MCF 10A (cell line): ENCODE measurements at regions not wholly inside any gene's neighbourhood (a gene's known extent, or its start where the extent isn't known, plus 50 kb on each side); places are given as distances from the start of the nearest gene placed in this dataset.

ENCODE experiments used
- BruUV-seq: library from RNA; stranded (reverse); fragments of 400-500 nt; replicated peaks from 2 replicates; lab custom pipeline; 2021; lab: Mats Ljungman, UMichigan
- CTCF ChIA-PET: fragments of 300-600 bp; sonication (Branson Sonifier 250); formaldehyde crosslinking; extraction: SDS; loops from one replicate; lab custom pipeline; 2021; ENCODE audit warnings: antibody characterized with exemption, inconsistent platforms; lab: Yijun Ruan, JAX
- POLR2A ChIA-PET: fragments of 300-600, 350-650 bp; sonication (Branson Sonifier 250); formaldehyde crosslinking; extraction: SDS; loops from one replicate; lab custom pipeline; 2020; ENCODE audit warnings: antibody characterized with exemption, inconsistent platforms; lab: Yijun Ruan, JAX
- DNase-seq: peaks from one replicate; pipeline ENCODE4 v3.0.0-alpha.2; 2018; ENCODE audit not compliant: unreplicated experiment
- H3K27ac Mint-ChIP-seq: one replicate; pipeline ENCODE4 v1.8.0; 2022; ENCODE audit warnings: mild to moderate bottlenecking, low read depth, mixed read lengths; ENCODE audit not compliant: unreplicated experiment
- H3K27me3 Mint-ChIP-seq: one replicate; pipeline ENCODE4 v1.8.0; 2022; ENCODE audit warnings: mixed read lengths; ENCODE audit not compliant: insufficient read depth, unreplicated experiment
- H3K36me3 Mint-ChIP-seq: one replicate; pipeline ENCODE4 v1.8.0; 2022; ENCODE audit warnings: mild to moderate bottlenecking, moderate library complexity, mixed read lengths; ENCODE audit not compliant: insufficient read depth, unreplicated experiment
- H3K4me1 Mint-ChIP-seq: one replicate; pipeline ENCODE4 v1.8.0; 2022; ENCODE audit warnings: mixed read lengths; ENCODE audit not compliant: insufficient read depth, unreplicated experiment
- H3K4me3 Mint-ChIP-seq: one replicate; pipeline ENCODE4 v1.8.0; 2022; ENCODE audit warnings: mild to moderate bottlenecking, moderate library complexity, mixed read lengths; ENCODE audit not compliant: unreplicated experiment
- H3K9me3 Mint-ChIP-seq: one replicate; pipeline ENCODE4 v1.8.0; 2022; ENCODE audit warnings: mixed read lengths; ENCODE audit not compliant: unreplicated experiment
- intact Hi-C: fragments of 100-400 bp; cut with micrococcal nuclease; formaldehyde crosslinking; loops from 2 replicates; pipeline ENCODE4 v1.14.1; 2022
- TF ChIP-seq, protein P1 (sequence below): fragments of 200-600 bp; IDR thresholded peaks from one replicate; pipeline ENCODE4 v1.8.0; 2022; ENCODE audit warnings: antibody characterized with exemption, mild to moderate bottlenecking; ENCODE audit not compliant: unreplicated experiment

DNA sequence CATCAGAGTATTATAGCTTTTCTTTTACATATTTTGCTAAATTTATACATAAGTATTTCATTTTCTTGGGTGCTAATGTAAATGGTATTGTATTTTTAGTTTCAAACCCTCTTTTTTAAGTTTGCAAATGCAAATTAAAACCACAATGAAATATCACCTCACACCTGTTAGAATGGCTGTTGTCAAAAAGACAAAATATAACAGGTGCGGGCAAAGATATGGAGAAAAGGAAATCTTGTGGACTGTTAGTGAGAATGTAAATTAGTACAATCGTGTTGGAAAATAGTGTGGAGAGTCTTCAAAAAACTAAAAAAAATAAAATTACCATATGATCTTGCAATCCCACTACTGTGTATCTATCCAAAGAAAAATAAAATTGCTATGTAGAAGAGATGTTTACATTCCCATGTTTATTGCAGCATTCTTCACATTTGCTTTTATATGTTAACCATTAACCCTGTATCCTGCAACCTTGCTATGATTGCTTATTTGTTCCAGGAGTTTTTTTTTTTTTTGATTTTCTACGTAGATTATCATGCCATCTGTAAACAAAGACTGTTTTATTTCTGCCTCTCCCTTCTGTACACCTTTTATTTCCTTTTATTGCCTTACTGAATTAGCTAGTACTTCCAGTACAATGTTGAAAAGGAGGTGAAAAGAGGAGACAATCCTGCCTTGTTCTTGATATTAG, 405.4 kb upstream of the MIS18BP1 start:
- TF ChIP-seq, protein P1, sequence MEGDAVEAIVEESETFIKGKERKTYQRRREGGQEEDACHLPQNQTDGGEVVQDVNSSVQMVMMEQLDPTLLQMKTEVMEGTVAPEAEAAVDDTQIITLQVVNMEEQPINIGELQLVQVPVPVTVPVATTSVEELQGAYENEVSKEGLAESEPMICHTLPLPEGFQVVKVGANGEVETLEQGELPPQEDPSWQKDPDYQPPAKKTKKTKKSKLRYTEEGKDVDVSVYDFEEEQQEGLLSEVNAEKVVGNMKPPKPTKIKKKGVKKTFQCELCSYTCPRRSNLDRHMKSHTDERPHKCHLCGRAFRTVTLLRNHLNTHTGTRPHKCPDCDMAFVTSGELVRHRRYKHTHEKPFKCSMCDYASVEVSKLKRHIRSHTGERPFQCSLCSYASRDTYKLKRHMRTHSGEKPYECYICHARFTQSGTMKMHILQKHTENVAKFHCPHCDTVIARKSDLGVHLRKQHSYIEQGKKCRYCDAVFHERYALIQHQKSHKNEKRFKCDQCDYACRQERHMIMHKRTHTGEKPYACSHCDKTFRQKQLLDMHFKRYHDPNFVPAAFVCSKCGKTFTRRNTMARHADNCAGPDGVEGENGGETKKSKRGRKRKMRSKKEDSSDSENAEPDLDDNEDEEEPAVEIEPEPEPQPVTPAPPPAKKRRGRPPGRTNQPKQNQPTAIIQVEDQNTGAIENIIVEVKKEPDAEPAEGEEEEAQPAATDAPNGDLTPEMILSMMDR, result no peak
- intact Hi-C loops, result no loop called here
- Mint-ChIP-seq H3K36me3 (no peaks in the 10 kb centered on the region), H3K4me1 (no peaks in the 10 kb centered on the region), H3K4me3 (no peak overlapping the region), H3K27ac (no peak overlapping the region), H3K27me3 (no peaks in the 10 kb centered on the region), H3K9me3 (no peaks in the 10 kb centered on the region)
- ChIA-PET POLR2A (no interaction called here), CTCF (no interaction called here)
- DNase-seq, result no peak
- no TSS peak for BruUV-seq

DNA sequence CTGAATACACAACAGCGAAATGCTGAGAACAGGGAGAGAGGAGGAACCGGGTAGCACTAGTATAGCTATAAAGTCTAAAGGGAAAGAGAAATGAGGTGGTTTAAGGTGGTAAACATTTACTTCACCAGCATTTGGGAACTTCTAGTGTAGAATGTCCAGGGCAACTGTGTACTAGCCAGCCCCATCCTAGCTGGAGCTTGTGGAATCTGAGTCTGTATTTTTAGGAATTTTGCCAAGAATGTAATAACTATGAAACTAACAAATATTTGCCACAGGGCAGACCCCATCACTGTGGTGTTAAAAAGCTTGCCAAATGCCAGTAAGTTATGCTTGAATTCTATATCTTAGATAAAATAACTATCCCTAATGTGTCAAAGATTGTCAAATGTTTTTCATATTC, 398.9 kb upstream of the MIS18BP1 start:
- ChIA-PET POLR2A (interaction anchor here (1.3 kb wide), 1 partner anchor 13 kb away, joined by 3 read pairs; no protein-coding TSS in a partner anchor), CTCF (interaction anchor here (0.7 to 1.6 kb wide), 3 partner anchors 10 to 24 kb away, joined by 3 to 5 read pairs (median 3); no protein-coding TSS in a partner anchor)
- TF ChIP-seq, protein P1, result no peak
- intact Hi-C loops, result no loop called here
- H3K27ac Mint-ChIP-seq, result peak overlapping the region; percentile 74
- no peaks in the 10 kb centered on the region for H3K27me3 Mint-ChIP-seq
- peaks cover 14% of the 10 kb centered on the region for H3K4me1 Mint-ChIP-seq
- no peaks in the 10 kb centered on the region for H3K36me3 Mint-ChIP-seq
- no peak overlapping the region for H3K4me3 Mint-ChIP-seq
- no TSS peak for BruUV-seq
- H3K9me3 Mint-ChIP-seq, result no peaks in the 10 kb centered on the region
- peak; percentile 43 for DNase-seq

GRCh38 chr14:45650754-45651153, 397.8 kb upstream of the MIS18BP1 start:
- no peak for DNase-seq
- ChIA-PET CTCF (interaction anchor here (0.5 to 1.8 kb wide), 8 partner anchors 9 to 387 kb away, joined by 3 to 10 read pairs (median 3); no protein-coding TSS in a partner anchor), POLR2A (interaction anchor here (0.6 kb wide), 1 partner anchor 551 kb away, joined by 3 read pairs; no protein-coding TSS in a partner anchor)
- H3K36me3 Mint-ChIP-seq, result no peaks in the 10 kb centered on the region
- H3K4me1 Mint-ChIP-seq, result peaks cover 14% of the 10 kb centered on the region
- H3K27me3 Mint-ChIP-seq, result no peaks in the 10 kb centered on the region
- H3K27ac Mint-ChIP-seq, result no peak overlapping the region
- H3K4me3 Mint-ChIP-seq, result no peak overlapping the region
- no peaks in the 10 kb centered on the region for H3K9me3 Mint-ChIP-seq
- TF ChIP-seq, protein P1, result no peak
- intact Hi-C loops, result no loop called here
- BruUV-seq, result no TSS peak

GRCh38 chr14:45649051-45649450, 396.0 kb upstream of the MIS18BP1 start:
- peak; percentile 19 for DNase-seq
- POLR2A ChIA-PET, result no interaction called here
- peaks cover 14% of the 10 kb centered on the region for H3K4me1 Mint-ChIP-seq
- no peaks in the 10 kb centered on the region for H3K36me3 Mint-ChIP-seq
- CTCF ChIA-PET, result interaction anchor here (0.5 to 1.8 kb wide), 3 partner anchors 71 to 265 kb away, joined by 3 to 4 read pairs (median 3); no protein-coding TSS in a partner anchor
- intact Hi-C loops, result no loop called here
- TF ChIP-seq, protein P1, result no peak
- no TSS peak for BruUV-seq
- no peak overlapping the region for H3K27ac Mint-ChIP-seq
- H3K9me3 Mint-ChIP-seq, result no peaks in the 10 kb centered on the region
- H3K4me3 Mint-ChIP-seq, result no peak overlapping the region
- H3K27me3 Mint-ChIP-seq, result no peaks in the 10 kb centered on the region
